ENCODE measurements at regions not wholly inside any gene's neighbourhood (a gene's known extent, or its start where the extent isn't known, plus 50 kb on each side); places are given as distances from the start of the nearest gene placed in this dataset.

DNA sequence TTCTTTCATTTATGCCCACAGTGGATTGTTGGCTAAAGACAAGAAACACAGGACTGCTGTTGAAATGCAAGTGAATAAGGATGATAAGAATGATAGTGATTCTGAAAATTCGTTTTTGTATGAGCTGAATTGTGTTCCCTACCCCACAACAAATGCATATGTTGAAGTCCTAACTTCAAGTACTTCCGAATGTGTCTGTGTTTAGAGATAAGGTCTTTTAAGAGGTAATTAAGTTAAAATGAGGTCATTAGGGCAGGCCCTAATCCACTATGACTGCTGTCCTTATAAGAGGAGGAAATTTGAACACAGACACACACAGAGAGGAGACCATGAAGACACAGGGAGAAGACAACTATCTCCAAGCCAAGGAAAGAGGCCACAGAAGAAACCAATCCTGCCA lies 126.6 kb upstream of the ACSL4 start:
- no peak for TF ChIP-seq POLR2A (IDR thresholded peaks at IDR 0.05)
- TF ChIP-seq, protein P1, sequence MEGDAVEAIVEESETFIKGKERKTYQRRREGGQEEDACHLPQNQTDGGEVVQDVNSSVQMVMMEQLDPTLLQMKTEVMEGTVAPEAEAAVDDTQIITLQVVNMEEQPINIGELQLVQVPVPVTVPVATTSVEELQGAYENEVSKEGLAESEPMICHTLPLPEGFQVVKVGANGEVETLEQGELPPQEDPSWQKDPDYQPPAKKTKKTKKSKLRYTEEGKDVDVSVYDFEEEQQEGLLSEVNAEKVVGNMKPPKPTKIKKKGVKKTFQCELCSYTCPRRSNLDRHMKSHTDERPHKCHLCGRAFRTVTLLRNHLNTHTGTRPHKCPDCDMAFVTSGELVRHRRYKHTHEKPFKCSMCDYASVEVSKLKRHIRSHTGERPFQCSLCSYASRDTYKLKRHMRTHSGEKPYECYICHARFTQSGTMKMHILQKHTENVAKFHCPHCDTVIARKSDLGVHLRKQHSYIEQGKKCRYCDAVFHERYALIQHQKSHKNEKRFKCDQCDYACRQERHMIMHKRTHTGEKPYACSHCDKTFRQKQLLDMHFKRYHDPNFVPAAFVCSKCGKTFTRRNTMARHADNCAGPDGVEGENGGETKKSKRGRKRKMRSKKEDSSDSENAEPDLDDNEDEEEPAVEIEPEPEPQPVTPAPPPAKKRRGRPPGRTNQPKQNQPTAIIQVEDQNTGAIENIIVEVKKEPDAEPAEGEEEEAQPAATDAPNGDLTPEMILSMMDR (IDR thresholded peaks at IDR 0.05): no peak

DNA sequence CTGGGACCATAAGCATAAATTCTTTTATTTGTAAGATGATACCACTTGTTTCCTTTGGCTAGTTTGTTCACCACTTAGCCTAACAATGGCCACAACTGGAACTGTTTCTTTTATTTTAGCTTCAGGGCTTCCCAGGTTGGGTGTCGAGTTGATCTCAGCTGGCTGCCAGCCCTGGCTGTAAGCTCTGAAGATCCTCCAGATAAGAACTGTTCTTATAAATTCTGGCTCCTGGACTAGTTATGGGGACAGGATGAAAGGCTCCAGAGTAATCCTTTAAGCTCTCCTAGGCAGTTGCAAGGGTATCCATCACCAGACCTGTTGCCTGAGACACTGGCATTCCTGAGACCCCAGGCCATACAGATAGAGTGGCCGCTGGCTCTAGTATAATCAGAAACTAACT lies 129.4 kb upstream of the ACSL4 start:
- no peak for TF ChIP-seq POLR2A (IDR thresholded peaks at IDR 0.05)
- TF ChIP-seq, protein P1 (IDR thresholded peaks at IDR 0.05): no peak
- Histone ChIP-seq H3K36me3 (no peaks in the 10 kb centered on the region), H3K4me1 (no peaks in the 10 kb centered on the region), H3K27me3 (no peaks in the 10 kb centered on the region), H3K9me3 (no peaks in the 10 kb centered on the region), H3K4me3 (no peak overlapping the region), H3K27ac (no peak overlapping the region)
- no peak for DNase-seq

More for the DNA sequence above, 126.6 kb upstream of the ACSL4 start:
- no peak overlapping the region for H3K4me3 ChIP-seq
- no peaks in the 10 kb centered on the region for H3K4me1 ChIP-seq
- no peak for DNase-seq
- no peaks in the 10 kb centered on the region for H3K9me3 ChIP-seq
- no peaks in the 10 kb centered on the region for H3K27me3 ChIP-seq
- H3K27ac ChIP-seq: no peak overlapping the region
- H3K36me3 ChIP-seq: no peaks in the 10 kb centered on the region

DNA sequence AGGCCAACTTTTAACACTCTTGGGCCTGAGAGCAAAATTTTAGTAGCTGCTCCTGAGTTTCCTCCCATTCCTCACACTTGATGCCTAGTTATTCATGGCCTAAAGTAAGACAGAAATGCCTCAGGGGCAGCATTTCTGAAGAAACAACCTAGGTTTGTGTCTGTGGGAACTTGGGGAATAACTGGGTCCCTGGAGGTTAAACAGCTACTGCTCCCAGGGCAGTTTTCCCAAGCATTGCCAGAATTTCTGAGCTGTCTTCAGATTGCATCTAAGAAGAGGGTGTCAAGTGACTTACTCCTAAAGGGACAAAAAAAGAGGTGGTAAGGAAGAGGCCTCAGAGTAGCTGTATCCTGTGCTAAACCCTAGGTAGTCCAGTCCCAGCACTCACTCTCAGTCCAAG lies 130.8 kb upstream of the ACSL4 start:
- DNase-seq: no peak
- no peaks in the 10 kb centered on the region for H3K4me1 ChIP-seq
- TF ChIP-seq, protein P1 (IDR thresholded peaks at IDR 0.05): no peak
- no peak for TF ChIP-seq POLR2A (IDR thresholded peaks at IDR 0.05)

DNA sequence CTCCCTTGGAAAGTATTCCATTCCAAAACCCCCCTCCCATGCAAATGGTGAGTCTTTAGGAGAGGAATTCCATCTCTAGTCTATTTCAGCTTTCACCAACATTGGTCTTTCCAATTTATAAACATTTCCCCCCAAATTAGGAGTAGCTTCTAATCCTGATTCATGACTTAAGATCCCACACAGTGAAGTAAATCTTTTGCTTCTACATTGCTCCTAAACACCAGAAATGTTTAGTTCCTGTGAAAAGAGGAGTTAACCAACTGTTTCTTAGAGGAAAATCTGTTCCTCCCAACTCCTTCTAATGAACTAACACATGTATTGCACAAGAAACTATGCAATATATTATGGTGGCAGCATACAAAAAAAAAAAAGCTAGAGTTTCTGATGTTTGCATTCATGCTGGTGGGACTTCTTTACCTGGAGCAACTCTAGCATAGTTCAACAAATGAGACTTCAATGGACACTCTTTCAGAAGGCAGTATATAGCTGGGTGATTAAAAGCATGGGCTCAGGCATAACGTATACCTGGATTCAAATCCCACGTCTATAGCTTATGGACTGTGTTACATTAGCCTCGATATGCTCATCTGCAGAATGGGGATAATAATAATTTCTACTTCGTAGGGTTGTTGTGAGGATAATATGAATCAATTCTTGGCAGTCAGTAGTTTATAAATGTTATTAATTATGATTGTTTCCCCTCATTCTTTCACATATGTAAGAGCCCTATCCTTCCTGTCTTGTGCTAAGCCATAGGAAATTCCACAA lies 131.6 kb upstream of the TMEM164 start:
- no peak overlapping the region for H3K27ac ChIP-seq
- H3K4me3 ChIP-seq: no peak overlapping the region

More for the DNA sequence above, 130.8 kb upstream of the ACSL4 start:
- Histone ChIP-seq H3K27ac (no peak overlapping the region), H3K9me3 (no peaks in the 10 kb centered on the region), H3K4me3 (no peak overlapping the region), H3K27me3 (no peaks in the 10 kb centered on the region), H3K36me3 (no peaks in the 10 kb centered on the region)

DNA sequence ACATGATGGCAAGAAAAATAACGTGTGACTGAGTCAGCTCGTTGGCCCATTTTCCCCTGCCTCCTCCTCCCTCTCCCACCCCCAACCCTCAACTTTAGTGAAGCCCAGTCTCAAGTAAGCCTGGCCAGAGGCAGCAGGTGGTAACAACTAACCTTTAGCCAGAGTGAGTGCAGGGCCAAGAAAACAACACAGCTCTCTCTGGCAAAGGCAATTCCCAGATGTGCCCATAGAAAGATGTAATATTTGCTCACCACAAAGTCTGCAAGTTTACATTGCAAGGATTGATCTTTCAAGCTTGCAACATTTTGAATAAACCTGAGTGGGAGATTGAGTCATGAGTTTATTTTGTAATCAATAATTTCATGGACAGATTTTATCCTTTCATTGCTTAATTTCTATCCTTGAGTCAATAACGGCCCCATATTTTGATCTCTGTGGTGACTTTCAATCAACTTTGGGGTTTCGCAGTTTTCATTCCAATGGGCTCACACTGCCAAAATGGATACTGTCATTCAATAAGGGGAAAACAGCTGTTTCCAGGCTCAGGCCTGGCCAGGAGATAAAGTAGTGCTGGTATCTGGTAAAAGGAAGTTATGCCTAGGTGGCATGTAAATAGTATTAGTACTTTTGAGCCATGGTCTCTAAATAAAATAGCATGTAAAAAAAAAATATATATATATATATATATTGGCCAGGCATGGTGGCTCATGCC lies 130.7 kb upstream of the TMEM164 start:
- H3K4me1 ChIP-seq: no peaks in the 10 kb centered on the region
- no peaks in the 10 kb centered on the region for H3K36me3 ChIP-seq
- no peak overlapping the region for H3K27ac ChIP-seq
- no peaks in the 10 kb centered on the region for H3K27me3 ChIP-seq
- no peak for DNase-seq
- no peak overlapping the region for H3K4me3 ChIP-seq
- TF ChIP-seq, protein P1 (IDR thresholded peaks at IDR 0.05): no peak
- TF ChIP-seq POLR2A (IDR thresholded peaks at IDR 0.05): no peak
- H3K9me3 ChIP-seq: no peaks in the 10 kb centered on the region

More for the DNA sequence above, 131.6 kb upstream of the TMEM164 start:
- no peaks in the 10 kb centered on the region for H3K4me1 ChIP-seq
- TF ChIP-seq, protein P1 (IDR thresholded peaks at IDR 0.05): no peak
- TF ChIP-seq POLR2A (IDR thresholded peaks at IDR 0.05): no peak
- H3K36me3 ChIP-seq: no peaks in the 10 kb centered on the region
- H3K9me3 ChIP-seq: no peaks in the 10 kb centered on the region
- no peak for DNase-seq
- no peaks in the 10 kb centered on the region for H3K27me3 ChIP-seq
